Chondrocyte (in vitro differentiated cells): ENCODE measurements at regions not wholly inside any gene's neighbourhood (a gene's known extent, or its start where the extent isn't known, plus 50 kb on each side); places are given as distances from the start of the nearest gene placed in this dataset.
A peak's percentile ranks its signal among the peaks of the same experiment; 100 is the strongest.
"Not testable (repeated sequence)": the region's sequence is repeated elsewhere in the genome, so short reads cannot be mapped to it uniquely, and the experiment has no call there.

Source experiments
- DNase-seq: peaks from one replicate; pipeline ENCODE4 v3.0.0; 2021; ENCODE audit warnings: mixed read lengths, low spot score
- H3K27ac Mint-ChIP-seq: one replicate; pipeline ENCODE4 v1.8.0; 2021; ENCODE audit warnings: mild to moderate bottlenecking, moderate library complexity, mixed read lengths; ENCODE audit not compliant: unreplicated experiment
- H3K27me3 Mint-ChIP-seq: 2 replicates; pipeline ENCODE4 v1.8.0; 2021; ENCODE audit warnings: low read depth, mixed read lengths
- H3K36me3 Mint-ChIP-seq: 2 replicates; pipeline ENCODE4 v1.8.0; 2021; ENCODE audit warnings: low read depth, mixed read lengths
- H3K4me1 Mint-ChIP-seq: 2 replicates; pipeline ENCODE4 v1.8.0; 2021; ENCODE audit warnings: low read depth, mild to moderate bottlenecking, mixed read lengths
- H3K4me3 Mint-ChIP-seq: one replicate; pipeline ENCODE4 v1.8.0; 2021; ENCODE audit warnings: mild to moderate bottlenecking, moderate library complexity, mixed read lengths; ENCODE audit not compliant: unreplicated experiment
- H3K9me3 Mint-ChIP-seq: 2 replicates; pipeline ENCODE4 v1.8.0; 2021; ENCODE audit warnings: low read depth, mixed read lengths

- H3K4me1 Mint-ChIP-seq, H3K27me3 Mint-ChIP-seq, H3K27ac Mint-ChIP-seq, H3K36me3 Mint-ChIP-seq, H3K4me3 Mint-ChIP-seq, H3K9me3 Mint-ChIP-seq: not testable (repeated sequence)
- DNase-seq: peak; percentile 56
Measured at GRCh38 chr16:29175411-29176153, 190.7 kb downstream of the LAT start.

GRCh38 chr16:29173371-29174305 lies 188.8 kb downstream of the LAT start:
- not testable (repeated sequence) for H3K27me3 Mint-ChIP-seq, H3K27ac Mint-ChIP-seq, H3K4me3 Mint-ChIP-seq

GRCh38 chr16:29172098-29172724 lies 187.4 kb downstream of the LAT start:
- not testable (repeated sequence) for H3K4me1 Mint-ChIP-seq, H3K36me3 Mint-ChIP-seq, H3K9me3 Mint-ChIP-seq, H3K27me3 Mint-ChIP-seq, H3K4me3 Mint-ChIP-seq, H3K27ac Mint-ChIP-seq
- DNase-seq: peak; percentile 24

More at GRCh38 chr16:29173371-29174305, 188.8 kb downstream of the LAT start:
- peak; percentile 2 for DNase-seq
- not testable (repeated sequence) for H3K4me1 Mint-ChIP-seq, H3K9me3 Mint-ChIP-seq, H3K36me3 Mint-ChIP-seq

- not testable (repeated sequence) for H3K9me3 Mint-ChIP-seq, H3K4me3 Mint-ChIP-seq, H3K27ac Mint-ChIP-seq, H3K27me3 Mint-ChIP-seq, H3K4me1 Mint-ChIP-seq, H3K36me3 Mint-ChIP-seq
- DNase-seq: peak; percentile 2
Measured at GRCh38 chr16:29171296-29171695, 186.4 kb downstream of the LAT start.

DNA sequence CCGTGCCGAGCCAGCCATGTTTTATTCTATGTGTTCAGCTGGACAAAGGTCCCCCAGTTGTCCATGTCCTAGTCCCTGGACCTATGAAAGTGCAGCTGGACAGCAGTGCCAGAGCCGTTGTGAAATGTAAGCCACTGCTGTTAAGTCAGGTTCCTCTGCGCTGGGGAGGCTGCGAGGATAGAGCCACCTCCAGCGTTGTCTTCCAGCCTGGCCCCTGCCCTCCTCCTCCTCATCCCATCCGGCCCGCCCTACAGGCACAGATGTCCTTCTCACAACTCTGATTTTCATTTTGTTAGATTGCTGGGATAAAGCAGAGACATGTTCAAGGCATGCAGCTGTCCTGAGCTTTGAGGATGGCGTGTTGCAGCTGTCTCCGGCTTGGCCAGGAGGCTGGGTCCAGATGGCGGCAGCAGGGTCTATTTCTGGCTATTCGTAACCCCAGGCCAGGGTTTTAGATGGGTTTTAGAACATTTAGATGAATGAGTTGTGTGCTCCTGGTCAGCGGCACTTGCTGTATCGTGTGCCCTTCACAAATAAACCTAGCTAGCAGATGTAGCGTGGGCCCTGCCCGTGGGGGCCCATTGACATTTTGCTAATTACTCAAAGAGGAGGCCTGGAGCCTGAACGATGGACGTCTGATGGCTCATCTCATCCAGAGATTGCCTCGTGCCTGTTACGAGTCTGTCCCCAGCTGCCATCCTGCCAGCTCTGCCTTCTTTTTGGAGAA lies 185.7 kb downstream of the LAT start:
- H3K4me3 Mint-ChIP-seq, H3K4me1 Mint-ChIP-seq, H3K27ac Mint-ChIP-seq, H3K36me3 Mint-ChIP-seq, H3K27me3 Mint-ChIP-seq, DNase-seq, H3K9me3 Mint-ChIP-seq: not testable (repeated sequence)

DNA sequence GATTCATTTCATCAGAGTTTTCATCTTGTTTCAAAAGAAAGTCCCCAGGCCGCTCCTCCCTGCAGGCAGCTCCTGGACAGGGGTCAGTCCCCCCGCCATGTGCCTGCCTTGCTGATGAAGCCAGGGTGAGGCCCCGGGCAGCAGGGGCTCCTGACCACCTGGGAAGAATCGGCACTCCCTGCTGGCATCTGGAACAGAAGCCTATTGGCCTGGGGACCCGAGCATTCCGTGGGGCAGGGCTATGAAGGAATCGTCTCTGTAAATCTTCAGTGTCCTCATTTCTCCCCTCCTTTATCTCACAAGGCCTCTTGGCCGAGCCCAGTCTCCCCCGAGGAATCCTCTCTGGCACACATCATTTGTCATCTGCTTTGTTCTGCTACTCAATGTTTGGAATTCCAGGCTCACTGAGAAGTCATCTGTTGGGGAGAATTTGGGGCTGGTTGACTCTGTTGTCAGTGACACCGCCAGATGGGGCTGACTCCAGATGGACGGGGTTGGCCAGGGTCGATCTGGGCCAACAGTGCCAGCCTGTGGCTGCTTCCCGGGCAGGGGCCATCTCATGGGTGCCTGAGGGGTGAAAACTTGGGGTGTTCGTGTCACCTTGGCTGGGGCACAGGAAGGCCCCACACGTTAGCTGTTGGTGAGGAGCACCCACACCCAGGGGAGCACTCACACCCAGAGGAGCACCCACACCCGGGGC lies 184.6 kb downstream of the LAT start:
- not testable (repeated sequence) for H3K9me3 Mint-ChIP-seq, H3K36me3 Mint-ChIP-seq, H3K27ac Mint-ChIP-seq, H3K4me1 Mint-ChIP-seq, DNase-seq, H3K27me3 Mint-ChIP-seq, H3K4me3 Mint-ChIP-seq

DNA sequence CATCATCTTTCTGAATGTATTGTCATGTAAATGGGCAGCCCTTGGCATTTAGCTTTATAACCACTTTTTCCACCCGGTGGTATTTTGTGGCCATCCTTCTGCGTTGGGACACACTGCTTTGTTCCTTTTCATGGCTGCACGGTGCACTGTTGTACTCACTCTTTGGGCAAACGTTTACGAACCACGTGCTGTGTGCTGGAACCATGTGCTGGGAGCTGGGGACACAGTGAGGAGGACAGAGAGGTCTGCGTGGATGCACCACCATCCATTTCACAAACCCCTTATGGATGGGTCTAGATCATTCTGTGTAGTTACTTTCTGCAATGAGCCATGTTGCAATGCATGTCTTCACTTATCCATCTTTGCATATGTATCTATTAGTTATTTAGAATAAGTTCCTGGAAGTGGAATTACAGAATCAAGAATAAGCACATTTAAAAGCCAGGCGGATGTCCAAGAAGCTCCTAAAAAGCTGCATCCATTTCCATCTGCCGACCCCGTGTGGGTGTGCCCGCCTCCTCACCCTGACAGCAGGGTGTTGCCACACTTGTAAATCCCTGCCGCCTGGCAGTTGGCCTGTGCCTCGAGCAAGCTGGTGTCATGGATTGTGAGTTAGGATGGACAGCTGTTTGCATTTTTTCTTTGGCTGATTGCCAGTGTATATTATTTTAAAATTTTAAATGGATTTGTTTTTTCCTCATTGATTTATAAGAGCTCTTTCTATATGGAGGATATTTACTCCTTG lies 183.8 kb downstream of the LAT start:
- not testable (repeated sequence) for H3K36me3 Mint-ChIP-seq, H3K9me3 Mint-ChIP-seq

GRCh38 chr16:29164442-29165089 lies 179.7 kb downstream of the LAT start:
- H3K9me3 Mint-ChIP-seq, H3K36me3 Mint-ChIP-seq, DNase-seq, H3K4me3 Mint-ChIP-seq, H3K4me1 Mint-ChIP-seq, H3K27ac Mint-ChIP-seq, H3K27me3 Mint-ChIP-seq: not testable (repeated sequence)

More for the DNA sequence above, 183.8 kb downstream of the LAT start:
- not testable (repeated sequence) for DNase-seq, H3K27ac Mint-ChIP-seq, H3K27me3 Mint-ChIP-seq, H3K4me1 Mint-ChIP-seq, H3K4me3 Mint-ChIP-seq

- not testable (repeated sequence) for H3K36me3 Mint-ChIP-seq, H3K27me3 Mint-ChIP-seq, H3K9me3 Mint-ChIP-seq, H3K4me3 Mint-ChIP-seq, DNase-seq
- H3K4me1 Mint-ChIP-seq: peaks cover 24% of the 10 kb centered on the region
- peak overlapping the region; percentile 30 for H3K27ac Mint-ChIP-seq
Measured at GRCh38 chr16:29160171-29160570, 175.3 kb downstream of the LAT start.

- H3K27ac Mint-ChIP-seq, H3K9me3 Mint-ChIP-seq, H3K27me3 Mint-ChIP-seq, H3K4me3 Mint-ChIP-seq, DNase-seq, H3K36me3 Mint-ChIP-seq: not testable (repeated sequence)
- H3K4me1 Mint-ChIP-seq: peaks cover 28% of the 10 kb centered on the region
Measured at GRCh38 chr16:29159603-29160002, 174.8 kb downstream of the LAT start.
